ENCODE measurements at regions not wholly inside any gene's neighbourhood (a gene's known extent, or its start where the extent isn't known, plus 50 kb on each side); places are given as distances from the start of the nearest gene placed in this dataset.

GRCh38 chr9:18390393-18390792, 83.6 kb upstream of the ADAMTSL1 start:
- TF ChIP-seq CTCF (IDR thresholded peaks at IDR 0.05) (no peak), EZH2 (IDR thresholded peaks at IDR 0.05; ENCODE audit: borderline replicate concordance, insufficient read depth, low read depth, low read length, poor library complexity, severe bottlenecking) (no peak)

Measured in B cell (primary cell).